ENCODE measurements at regions not wholly inside any gene's neighbourhood (a gene's known extent, or its start where the extent isn't known, plus 50 kb on each side); places are given as distances from the start of the nearest gene placed in this dataset.

DNA sequence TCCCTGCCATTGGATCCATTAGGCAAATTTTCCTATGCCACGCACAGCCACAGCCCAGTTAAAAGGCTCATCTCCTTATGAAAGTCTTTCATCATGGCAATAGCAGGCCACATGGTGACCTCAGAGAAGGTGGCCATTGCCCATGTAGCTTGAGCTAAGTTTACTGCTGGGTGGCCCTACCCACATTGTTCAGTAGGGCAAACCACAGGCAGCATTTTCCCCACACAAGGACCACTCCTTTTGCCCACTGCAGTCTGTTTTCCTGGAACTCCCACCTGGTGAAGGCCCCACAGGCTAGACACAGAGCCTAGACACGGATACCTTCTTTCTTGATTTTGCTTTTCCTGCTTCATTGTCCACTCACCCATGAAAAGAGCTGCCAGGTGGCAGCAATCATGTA is 101.5 kb upstream of the NPVF start:
- TF ChIP-seq POLR2A (IDR thresholded peaks at IDR 0.05; ENCODE audit: low read length): no peak
- no peak for TF ChIP-seq GATA1 (IDR thresholded peaks at IDR 0.05; ENCODE audit: low read depth, low read length)

Measured in erythroblast (primary cell).